ENCODE measurements at regions not wholly inside any gene's neighbourhood (a gene's known extent, or its start where the extent isn't known, plus 50 kb on each side); places are given as distances from the start of the nearest gene placed in this dataset.

GRCh38 chr12:73898645-73899044 lies 639.0 kb upstream of the ATXN7L3B start:
- H3K4me1 ChIP-seq (ENCODE audit: control insufficient read depth in 4 of 4, insufficient read depth in 4 of 4, low read length in 3 of 4) = no peaks in the 10 kb centered on the region
- 82% methylated on average over 4 of the region's 4 CpGs for WGBS
- H3K27ac ChIP-seq (ENCODE audit: low read depth in 1 of 2, low read length in 2 of 2) = no peak overlapping the region
- no peak overlapping the region for H3K9ac ChIP-seq (ENCODE audit: low read depth in 1 of 2, low read length in 2 of 2)
- no peak overlapping the region for H3K4me3 ChIP-seq (ENCODE audit: low read depth in 1 of 3, low read length in 3 of 3)
- no peaks in the 10 kb centered on the region for H3K27me3 ChIP-seq (ENCODE audit: control insufficient read depth in 4 of 4, insufficient read depth in 4 of 4, low read length in 3 of 4)
- no peaks in the 10 kb centered on the region for H3K9me3 ChIP-seq (ENCODE audit: control insufficient read depth in 4 of 4, low read length in 3 of 4)
- TF ChIP-seq FOXA1 (IDR thresholded peaks at IDR 0.05) = no peak
- no peak for TF ChIP-seq HNF4G (IDR thresholded peaks at IDR 0.05)
- TF ChIP-seq ZBTB33 (IDR thresholded peaks at IDR 0.05) = no peak
- no peak for TF ChIP-seq REST (IDR thresholded peaks at IDR 0.05)
- TF ChIP-seq FOXA2 (IDR thresholded peaks at IDR 0.05) = no peak
- TF ChIP-seq JUND (IDR thresholded peaks at IDR 0.05) = no peak
- no peak for TF ChIP-seq CTCF (IDR thresholded peaks at IDR 0.05; ENCODE audit: low read depth, low read length, missing input control)
- TF ChIP-seq YY1 (IDR thresholded peaks at IDR 0.05) = no peak
- TF ChIP-seq SP1 (IDR thresholded peaks at IDR 0.05) = no peak
- TF ChIP-seq TAF1 (conservative IDR thresholded peaks at IDR 0.05) = no peak
- TF ChIP-seq NR2F2 (IDR thresholded peaks at IDR 0.05) = no peak
- DNase-seq (ENCODE audit: low spot score) = no peak
- H3K36me3 ChIP-seq (ENCODE audit: control insufficient read depth in 4 of 4, insufficient read depth in 3 of 4, low read depth in 1 of 4, low read length in 3 of 4) = no peaks in the 10 kb centered on the region

GRCh38 chr12:73902260-73902659 lies 635.4 kb upstream of the ATXN7L3B start:
- no peaks in the 10 kb centered on the region for H3K9me3 ChIP-seq (ENCODE audit: control insufficient read depth in 4 of 4, low read length in 3 of 4)
- no peaks in the 10 kb centered on the region for H3K27me3 ChIP-seq (ENCODE audit: control insufficient read depth in 4 of 4, insufficient read depth in 4 of 4, low read length in 3 of 4)
- DNase-seq (ENCODE audit: low spot score) = no peak
- 76% methylated on average over 2 of the region's 2 CpGs for WGBS
- H3K27ac ChIP-seq (ENCODE audit: low read depth in 1 of 2, low read length in 2 of 2) = no peak overlapping the region
- H3K36me3 ChIP-seq (ENCODE audit: control insufficient read depth in 4 of 4, insufficient read depth in 3 of 4, low read depth in 1 of 4, low read length in 3 of 4) = no peaks in the 10 kb centered on the region
- no peaks in the 10 kb centered on the region for H3K4me1 ChIP-seq (ENCODE audit: control insufficient read depth in 4 of 4, insufficient read depth in 4 of 4, low read length in 3 of 4)
- no peak overlapping the region for H3K9ac ChIP-seq (ENCODE audit: low read depth in 1 of 2, low read length in 2 of 2)
- H3K4me3 ChIP-seq (ENCODE audit: low read depth in 1 of 3, low read length in 3 of 3) = no peak overlapping the region
- no peak for TF ChIP-seq ZBTB33 (IDR thresholded peaks at IDR 0.05)
- no peak for TF ChIP-seq NR2F2 (IDR thresholded peaks at IDR 0.05)
- no peak for TF ChIP-seq CTCF (IDR thresholded peaks at IDR 0.05; ENCODE audit: low read depth, low read length, missing input control)
- TF ChIP-seq YY1 (IDR thresholded peaks at IDR 0.05) = no peak
- TF ChIP-seq RAD21 (IDR thresholded peaks at IDR 0.05) = no peak
- TF ChIP-seq ATF3 (IDR thresholded peaks at IDR 0.05) = no peak
- no peak for TF ChIP-seq HNF4A (conservative IDR thresholded peaks at IDR 0.05)
- no peak for TF ChIP-seq HNF4G (IDR thresholded peaks at IDR 0.05)
- no peak for TF ChIP-seq MAX (IDR thresholded peaks at IDR 0.05)
- no peak for TF ChIP-seq SP1 (IDR thresholded peaks at IDR 0.05)
- no peak for TF ChIP-seq TAF1 (conservative IDR thresholded peaks at IDR 0.05)
- no peak for TF ChIP-seq FOXA2 (IDR thresholded peaks at IDR 0.05)
- TF ChIP-seq RXRA (IDR thresholded peaks at IDR 0.05) = no peak
- no peak for TF ChIP-seq REST (IDR thresholded peaks at IDR 0.05)
